GM12873 (cell line): ENCODE measurements at regions not wholly inside any gene's neighbourhood (a gene's known extent, or its start where the extent isn't known, plus 50 kb on each side); places are given as distances from the start of the nearest gene placed in this dataset.

Experiments
- CTCF ChIP-seq: IDR thresholded peaks from 2 replicates; pipeline ENCODE4 v1.5.1; 2012; ENCODE audit warnings: low read depth, mild to moderate bottlenecking, moderate library complexity, low read length, control low read depth; ENCODE audit not compliant: insufficient read depth; ENCODE audit errors: missing control alignments

- no peak for TF ChIP-seq CTCF
Observed at GRCh38 chr6:167550941-167551627, 226.2 kb downstream of the TTLL2 start.

GRCh38 chr6:167551628-167552257 is 226.9 kb downstream of the TTLL2 start:
- no peak for TF ChIP-seq CTCF

DNA sequence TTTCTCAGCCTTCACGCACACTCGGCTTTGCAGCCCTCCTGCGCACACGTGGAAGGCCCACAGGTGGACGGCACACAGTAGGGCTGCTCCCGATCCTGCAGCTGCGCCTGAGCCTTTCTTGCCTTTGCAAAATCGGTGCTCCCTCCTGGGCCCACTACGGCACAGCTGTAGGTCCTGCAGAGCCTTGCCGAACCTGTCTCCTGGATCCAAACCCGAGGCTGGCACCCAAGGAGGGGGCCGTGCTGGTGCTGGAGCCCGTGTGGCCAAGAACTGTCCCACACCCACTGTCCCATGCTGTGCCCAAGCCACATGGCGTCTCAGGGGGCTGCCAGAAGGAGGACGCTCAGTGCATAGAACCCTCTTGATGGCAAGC is 227.4 kb downstream of the TTLL2 start:
- no peak for TF ChIP-seq CTCF

DNA sequence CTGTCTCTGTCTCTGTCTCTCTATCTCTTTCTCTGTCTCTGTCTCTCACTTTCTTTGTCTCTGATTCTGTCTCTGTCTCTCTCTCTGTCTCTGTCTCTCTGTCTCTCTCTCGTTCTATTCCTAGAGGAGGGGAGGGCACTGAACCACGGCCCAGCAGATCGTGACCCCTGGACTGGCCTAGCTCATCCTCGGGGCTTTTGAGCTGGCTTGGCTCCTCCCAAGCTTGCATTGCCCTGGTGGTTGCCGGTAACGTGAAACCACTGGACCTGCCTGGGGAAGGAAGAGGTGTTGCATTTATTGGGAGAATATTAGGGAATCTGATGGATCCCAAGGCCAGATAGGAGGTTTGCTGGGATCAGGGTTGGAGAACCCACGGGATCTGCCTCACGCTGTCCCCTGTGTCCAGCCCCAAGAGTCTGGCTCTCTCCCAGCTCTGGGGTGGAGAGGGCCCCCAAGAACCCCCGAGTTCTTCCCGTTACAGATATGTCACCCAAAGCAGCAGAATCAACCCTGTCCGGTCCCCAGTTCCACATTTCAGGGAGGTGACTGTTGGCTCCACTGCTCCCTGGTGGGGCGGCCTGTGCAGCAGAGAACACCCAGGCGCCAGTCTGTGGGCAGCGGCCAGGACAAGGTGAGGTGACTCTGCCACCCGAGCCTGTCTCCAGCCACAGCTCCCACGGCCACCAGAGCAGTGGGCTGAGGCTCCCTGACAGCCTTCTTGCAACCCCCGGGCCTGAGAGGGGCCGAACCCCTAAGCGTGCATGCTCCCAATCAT is 228.3 kb downstream of the TTLL2 start:
- TF ChIP-seq CTCF: no peak

DNA sequence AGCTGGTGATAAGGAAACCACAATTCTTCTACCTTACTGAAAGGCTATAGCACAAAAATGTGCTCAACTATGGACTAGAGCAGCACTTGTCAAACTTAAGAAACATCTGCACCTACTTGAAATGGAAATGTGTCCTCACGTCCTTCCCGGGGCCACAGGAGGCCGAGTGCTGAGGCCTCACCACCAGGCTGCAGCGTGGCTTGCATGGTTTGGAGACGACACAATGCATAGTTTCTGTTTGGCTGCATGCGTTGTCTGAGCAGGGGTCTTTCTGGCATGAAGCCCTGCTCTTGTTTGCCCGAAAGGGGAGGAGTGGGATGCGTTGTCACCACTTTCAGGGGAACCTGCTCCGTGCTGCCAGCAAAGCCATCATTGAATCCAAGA is 228.8 kb downstream of the TTLL2 start:
- no peak for TF ChIP-seq CTCF

GRCh38 chr6:167554854-167555253 is 230.0 kb downstream of the TTLL2 start:
- no peak for TF ChIP-seq CTCF

DNA sequence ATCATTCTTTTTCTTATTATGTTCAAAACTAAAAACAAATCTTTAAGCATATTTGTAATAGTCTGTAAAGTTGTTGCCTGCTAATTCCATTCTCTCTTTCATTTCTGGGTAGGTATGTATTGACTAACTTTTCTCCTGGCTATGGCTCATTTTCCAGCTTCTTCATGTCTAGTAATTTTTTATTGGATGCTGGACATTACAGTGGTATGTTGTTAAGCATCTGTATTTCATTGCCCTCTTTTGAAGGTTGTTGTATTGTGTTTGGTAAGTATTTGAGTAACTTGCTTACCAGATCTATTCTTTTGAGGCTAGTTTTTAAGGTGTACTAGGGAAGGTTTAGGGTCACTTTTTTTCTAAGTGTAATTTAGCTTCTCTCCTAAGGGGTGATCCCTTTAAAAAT is 230.9 kb downstream of the TTLL2 start:
- no peak for TF ChIP-seq CTCF
